ENCODE measurements at regions not wholly inside any gene's neighbourhood (a gene's known extent, or its start where the extent isn't known, plus 50 kb on each side); places are given as distances from the start of the nearest gene placed in this dataset.

GRCh38 chr13:80115616-80116015, 225.3 kb downstream of the SPRY2 start:
- no peak overlapping the region for H3K27ac ChIP-seq (ENCODE audit: low read depth, low read length)

DNA sequence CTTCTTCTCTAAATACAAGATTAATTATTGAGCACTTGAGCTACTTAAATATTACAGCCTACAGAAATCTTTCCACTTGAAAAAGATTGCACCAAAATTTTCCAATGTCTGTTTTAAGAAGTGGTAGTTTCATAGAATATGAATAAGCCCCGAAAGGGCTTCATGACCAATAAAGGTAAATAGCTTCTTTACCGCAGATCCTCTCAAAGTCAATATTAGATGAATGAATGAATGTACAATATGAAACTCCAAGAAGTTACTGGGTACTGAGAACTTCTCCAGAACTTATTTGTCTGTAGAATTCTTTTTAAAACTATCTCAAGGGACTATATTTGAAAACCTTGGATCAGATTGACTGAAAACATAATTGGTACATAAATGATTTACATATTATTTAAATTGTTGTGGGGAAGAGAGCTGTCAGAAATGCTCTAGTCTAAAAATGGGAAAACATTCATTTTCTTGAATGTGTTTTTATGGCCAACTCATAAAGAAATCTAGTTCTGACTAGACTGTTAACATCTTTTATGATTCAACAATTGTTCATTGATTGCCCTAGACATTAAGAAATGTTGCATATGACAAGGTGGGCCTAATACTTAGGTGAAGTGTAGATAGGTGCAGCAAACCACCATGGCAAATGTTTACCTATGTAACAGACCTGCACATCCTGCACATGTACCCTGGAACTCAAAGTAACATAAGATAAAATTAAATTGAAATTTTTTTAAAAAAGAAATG, 227.0 kb downstream of the SPRY2 start:
- H3K27me3 ChIP-seq (ENCODE audit: control insufficient read depth, low read length): no peaks in the 10 kb centered on the region
- H3F3A ChIP-seq (ENCODE audit: control insufficient read depth, insufficient read depth): no peaks in the 10 kb centered on the region
- no peaks in the 10 kb centered on the region for H3K9me3 ChIP-seq (ENCODE audit: control insufficient read depth, insufficient read depth, low read length)
- H3K4me1 ChIP-seq (ENCODE audit: control insufficient read depth, low read length): no peaks in the 10 kb centered on the region
- no peaks in the 10 kb centered on the region for H3K36me3 ChIP-seq (ENCODE audit: control insufficient read depth, low read length)
- no peak overlapping the region for H3K4me3 ChIP-seq (ENCODE audit: low read length)
- H3K4me2 ChIP-seq (ENCODE audit: low read length): no peak overlapping the region
- H3K79me2 ChIP-seq (ENCODE audit: control insufficient read depth, low read length): no peaks in the 10 kb centered on the region
- no peak overlapping the region for H3K27ac ChIP-seq (ENCODE audit: low read depth, low read length)
- TF ChIP-seq CTCF (IDR thresholded peaks at IDR 0.05; ENCODE audit: low read depth, low read length, poor library complexity, severe bottlenecking) (no peak), EZH2phosphoT487 (IDR thresholded peaks at IDR 0.05; ENCODE audit: borderline replicate concordance, low read length) (no peak)
- no peaks in the 10 kb centered on the region for H4K20me1 ChIP-seq (ENCODE audit: control insufficient read depth, insufficient read depth, low read depth, low read length)
- H3K9me2 ChIP-seq (replicated peaks; ENCODE audit: control insufficient read depth, low read length): no peaks in the 10 kb centered on the region

More at GRCh38 chr13:80115616-80116015, 225.3 kb downstream of the SPRY2 start:
- H3K4me1 ChIP-seq (ENCODE audit: control insufficient read depth, low read length): no peaks in the 10 kb centered on the region
- H3K27me3 ChIP-seq (ENCODE audit: control insufficient read depth, low read length): no peaks in the 10 kb centered on the region
- no peaks in the 10 kb centered on the region for H3K36me3 ChIP-seq (ENCODE audit: control insufficient read depth, low read length)
- H3K9me2 ChIP-seq (replicated peaks; ENCODE audit: control insufficient read depth, low read length): no peaks in the 10 kb centered on the region
- H3F3A ChIP-seq (ENCODE audit: control insufficient read depth, insufficient read depth): no peaks in the 10 kb centered on the region
- H3K4me2 ChIP-seq (ENCODE audit: low read length): no peak overlapping the region
- TF ChIP-seq CTCF (IDR thresholded peaks at IDR 0.05; ENCODE audit: low read depth, low read length, poor library complexity, severe bottlenecking) (no peak), EZH2phosphoT487 (IDR thresholded peaks at IDR 0.05; ENCODE audit: borderline replicate concordance, low read length) (no peak)
- no peaks in the 10 kb centered on the region for H3K79me2 ChIP-seq (ENCODE audit: control insufficient read depth, low read length)
- no peaks in the 10 kb centered on the region for H3K9me3 ChIP-seq (ENCODE audit: control insufficient read depth, insufficient read depth, low read length)
- no peaks in the 10 kb centered on the region for H4K20me1 ChIP-seq (ENCODE audit: control insufficient read depth, insufficient read depth, low read depth, low read length)
- no peak overlapping the region for H3K4me3 ChIP-seq (ENCODE audit: low read length)

DNA sequence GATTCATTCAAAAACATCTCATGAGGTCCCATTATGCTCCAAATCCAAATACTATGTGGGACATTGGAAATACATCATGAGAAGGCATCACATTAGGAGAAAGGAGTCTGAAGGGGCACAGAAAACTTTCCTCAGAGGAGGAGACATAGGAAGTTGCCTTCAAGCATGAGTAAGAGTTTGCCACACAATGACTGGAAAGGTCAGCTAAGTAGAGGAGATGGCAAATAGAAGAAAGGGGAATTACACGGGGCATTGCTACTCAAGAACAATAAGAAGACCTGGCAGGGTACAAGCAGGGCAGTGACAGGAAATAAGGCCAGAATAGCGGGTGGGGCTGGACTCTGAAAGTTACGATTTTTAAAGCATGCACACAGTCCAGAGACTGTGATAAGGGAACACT, 231.6 kb downstream of the SPRY2 start:
- H3K4me3 ChIP-seq (ENCODE audit: low read length): no peak overlapping the region
- H3K79me2 ChIP-seq (ENCODE audit: control insufficient read depth, low read length): no peaks in the 10 kb centered on the region
- H3K9me2 ChIP-seq (replicated peaks; ENCODE audit: control insufficient read depth, low read length): no peaks in the 10 kb centered on the region
- no peak overlapping the region for H3K27ac ChIP-seq (ENCODE audit: low read depth, low read length)
- H4K20me1 ChIP-seq (ENCODE audit: control insufficient read depth, insufficient read depth, low read depth, low read length): no peaks in the 10 kb centered on the region
- H3K27me3 ChIP-seq (ENCODE audit: control insufficient read depth, low read length): no peaks in the 10 kb centered on the region
- no peaks in the 10 kb centered on the region for H3K36me3 ChIP-seq (ENCODE audit: control insufficient read depth, low read length)
- no peak for TF ChIP-seq EZH2phosphoT487 (IDR thresholded peaks at IDR 0.05; ENCODE audit: borderline replicate concordance, low read length)
- no peak for TF ChIP-seq CTCF (IDR thresholded peaks at IDR 0.05; ENCODE audit: low read depth, low read length, poor library complexity, severe bottlenecking)
- H3K9me3 ChIP-seq (ENCODE audit: control insufficient read depth, insufficient read depth, low read length): no peaks in the 10 kb centered on the region
- no peaks in the 10 kb centered on the region for H3K4me1 ChIP-seq (ENCODE audit: control insufficient read depth, low read length)
- H3F3A ChIP-seq (ENCODE audit: control insufficient read depth, insufficient read depth): no peaks in the 10 kb centered on the region
- no peak overlapping the region for H3K4me2 ChIP-seq (ENCODE audit: low read length)

All from DOHH2 (cell line).